ENCODE measurements at regions not wholly inside any gene's neighbourhood (a gene's known extent, or its start where the extent isn't known, plus 50 kb on each side); places are given as distances from the start of the nearest gene placed in this dataset.

DNA sequence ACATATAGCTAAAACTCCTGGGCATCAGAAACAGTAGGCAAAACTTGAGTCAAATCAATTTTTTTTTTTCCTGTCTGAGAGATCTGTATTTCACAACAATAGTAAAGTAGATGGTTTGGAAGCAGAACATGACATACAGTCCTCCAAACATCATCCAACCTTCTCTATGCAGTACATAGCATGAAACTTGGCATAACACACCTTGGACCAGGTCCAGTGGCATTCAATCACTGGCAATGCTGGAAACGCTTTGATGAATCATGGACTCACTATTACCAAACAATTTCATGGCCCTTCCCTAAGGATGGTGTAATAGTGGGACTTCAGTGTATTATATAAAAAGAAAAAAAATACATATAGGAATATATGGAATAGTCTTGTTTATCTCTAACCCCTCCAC is 154.6 kb downstream of the FMR1NB start:
- no peak for TF ChIP-seq CTCF (IDR thresholded peaks at IDR 0.05; ENCODE audit: extremely low read depth, missing control alignments)
- DNase-seq (ENCODE audit: low spot score), result no peak

DNA sequence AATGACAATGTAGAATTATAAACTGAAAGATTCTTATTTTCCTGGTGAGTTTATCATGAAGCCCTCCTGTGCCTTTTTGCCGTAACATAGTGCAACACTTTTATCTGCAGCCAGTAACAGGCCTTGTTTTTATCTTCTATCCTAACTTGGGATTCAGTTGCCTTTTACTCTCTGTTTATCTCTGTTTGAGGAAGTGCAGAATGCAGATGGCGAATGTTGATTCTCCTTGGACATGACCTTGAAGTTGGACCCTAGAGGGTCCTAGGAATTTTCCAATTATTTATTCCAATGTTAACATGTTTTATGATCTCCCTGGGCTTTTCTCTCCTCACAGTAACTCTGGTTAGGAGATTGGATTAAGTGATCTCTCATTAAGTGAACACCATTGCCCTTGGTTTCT is 165.0 kb downstream of the FMR1NB start:
- no peak for DNase-seq (ENCODE audit: low spot score)
- TF ChIP-seq CTCF (IDR thresholded peaks at IDR 0.05; ENCODE audit: extremely low read depth, missing control alignments), result no peak

DNA sequence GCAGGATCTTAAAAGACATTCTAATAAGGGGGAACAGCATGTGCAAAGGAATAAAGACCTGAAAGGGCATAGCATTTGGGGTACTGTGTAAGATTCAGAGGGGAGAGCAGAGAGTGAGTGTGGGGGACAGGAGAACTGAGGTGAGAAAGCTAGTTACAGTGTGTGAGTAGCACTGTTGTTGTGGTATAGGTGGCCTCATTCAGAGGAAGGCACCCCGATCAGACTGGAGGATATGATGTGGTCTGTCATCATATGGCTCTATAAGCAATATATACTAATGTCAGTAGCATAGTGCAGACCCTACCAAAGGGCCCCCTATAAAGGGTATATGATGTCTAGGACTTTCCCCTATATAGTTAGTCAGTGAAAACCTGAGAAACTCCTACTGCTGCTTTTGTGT is 175.8 kb downstream of the FMR1NB start:
- no peak for TF ChIP-seq CTCF (IDR thresholded peaks at IDR 0.05; ENCODE audit: extremely low read depth, missing control alignments)
- no peak for DNase-seq (ENCODE audit: low spot score)

GRCh38 chrX:148159796-148160195 is 178.7 kb downstream of the FMR1NB start:
- no peak for TF ChIP-seq CTCF (IDR thresholded peaks at IDR 0.05; ENCODE audit: extremely low read depth, missing control alignments)
- DNase-seq (ENCODE audit: low spot score), result no peak

DNA sequence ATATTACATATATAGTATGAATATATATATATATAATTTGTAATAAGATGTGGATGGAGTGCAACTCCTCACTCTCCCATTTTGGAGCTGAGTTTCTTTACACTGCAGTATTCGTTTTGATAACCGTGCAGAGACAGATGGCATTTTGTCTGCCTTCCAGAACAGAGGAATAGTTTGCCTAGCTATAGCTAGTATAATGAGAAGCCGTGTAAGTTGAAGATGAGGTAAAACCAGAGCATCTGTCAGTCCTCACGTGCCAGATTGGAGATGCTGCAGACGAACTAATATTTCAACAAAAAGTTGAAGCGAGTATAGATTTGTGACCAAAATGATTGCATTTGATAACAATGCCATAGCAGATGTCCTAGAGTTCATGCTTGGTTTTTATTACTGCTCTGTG is 180.6 kb downstream of the FMR1NB start:
- no peak for TF ChIP-seq CTCF (IDR thresholded peaks at IDR 0.05; ENCODE audit: extremely low read depth, missing control alignments)
- DNase-seq (ENCODE audit: low spot score), result no peak

- no peak for TF ChIP-seq CTCF (IDR thresholded peaks at IDR 0.05; ENCODE audit: extremely low read depth, missing control alignments)
- DNase-seq (ENCODE audit: low spot score), result no peak
Observed at GRCh38 chrX:148185631-148186030, 204.5 kb downstream of the FMR1NB start.

DNA sequence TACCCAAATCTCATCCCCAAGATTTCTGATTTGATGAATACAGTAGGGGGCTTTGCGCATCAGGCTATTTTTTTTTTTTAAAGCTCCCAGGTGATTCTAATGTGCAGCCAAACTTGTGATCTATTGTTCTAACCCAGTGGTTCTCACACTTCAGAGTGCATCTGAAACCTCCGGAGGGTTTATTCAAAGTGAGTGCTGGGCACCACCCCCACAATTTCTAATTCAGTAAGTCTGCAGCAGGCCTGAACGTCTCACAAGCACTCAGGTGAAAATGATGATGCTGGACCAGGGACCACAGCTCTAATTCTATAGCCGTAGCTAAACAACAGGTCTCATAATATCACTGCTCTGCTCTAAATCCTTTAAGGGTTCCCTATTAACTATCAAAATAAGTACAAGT is 211.4 kb downstream of the FMR1NB start:
- DNase-seq (ENCODE audit: low spot score), result no peak
- TF ChIP-seq CTCF (IDR thresholded peaks at IDR 0.05; ENCODE audit: extremely low read depth, missing control alignments), result no peak
